SK-N-SH treated with all-trans-retinoic acid at 6 μM for 48 hours (cell line): ENCODE measurements at regions not wholly inside any gene's neighbourhood (a gene's known extent, or its start where the extent isn't known, plus 50 kb on each side); places are given as distances from the start of the nearest gene placed in this dataset.

Experiments used
- ATAC-seq: fragments of 200-7000 bp; cut with Tn5 transposase; 3 replicates; pipeline ENCODE4 v1.9.1; 2020; ENCODE audit warnings: mild to moderate bottlenecking, moderate library complexity
- ARNTL ChIP-seq: fragments of 450-650 bp; formaldehyde crosslinking; IDR thresholded peaks from 2 replicates; pipeline ENCODE4 v1.5.0; 2020; ENCODE audit warnings: low read depth, mild to moderate bottlenecking, moderate library complexity, borderline replicate concordance
- BACH2 ChIP-seq: fragments of 250-450 bp; sonication (Bioruptor Pico); IDR thresholded peaks from 2 replicates; pipeline ENCODE4 v1.9.0; 2021; ENCODE audit warnings: mild to moderate bottlenecking, borderline replicate concordance
- CSDC2 ChIP-seq: fragments of 250-450 bp; sonication (Bioruptor Pico); IDR thresholded peaks from 2 replicates; pipeline ENCODE4 v1.5.0; 2020; ENCODE audit warnings: mild to moderate bottlenecking, moderate library complexity
- ESRRG ChIP-seq: fragments of 250-450 bp; sonication (Bioruptor Pico); IDR thresholded peaks from 2 replicates; pipeline ENCODE4 v1.6.1; 2021; ENCODE audit warnings: mild to moderate bottlenecking
- ISL1 ChIP-seq: fragments of 250-450 bp; sonication (Bioruptor Pico); IDR thresholded peaks from 2 replicates; pipeline ENCODE4 v2.1.2; 2022; ENCODE audit warnings: mild to moderate bottlenecking, moderate library complexity
- RARB ChIP-seq: fragments of 250-450 bp; sonication (Bioruptor Pico); IDR thresholded peaks from 2 replicates; pipeline ENCODE4 v1.8.0; 2021; ENCODE audit warnings: mild to moderate bottlenecking, moderate library complexity
- TCF4 ChIP-seq: fragments of 250-450 bp; sonication (Bioruptor Pico); IDR thresholded peaks from 2 replicates; pipeline ENCODE4 v1.8.0; 2021; ENCODE audit warnings: mild to moderate bottlenecking, moderate library complexity, borderline replicate concordance
- TOX ChIP-seq: fragments of 250-450 bp; sonication (Bioruptor Pico); IDR thresholded peaks from 2 replicates; pipeline ENCODE4 v1.8.0; 2021; ENCODE audit warnings: mild to moderate bottlenecking, moderate library complexity, borderline replicate concordance
- ZC3H10 ChIP-seq: fragments of 250-450 bp; sonication (Bioruptor Pico); IDR thresholded peaks from 2 replicates; pipeline ENCODE4 v1.5.1; 2021; ENCODE audit warnings: mild to moderate bottlenecking, moderate library complexity
- ZFP30 ChIP-seq: fragments of 450-650 bp; formaldehyde crosslinking; IDR thresholded peaks from 2 replicates; pipeline ENCODE4 v1.5.0; 2022; ENCODE audit warnings: mild to moderate bottlenecking, moderate library complexity
- ZNF70 ChIP-seq: fragments of 450-650 bp; formaldehyde crosslinking; IDR thresholded peaks from 2 replicates; pipeline ENCODE4 v1.5.0; 2020; ENCODE audit warnings: mild to moderate bottlenecking, moderate library complexity
- TF ChIP-seq, protein P1 (sequence below): fragments of 250-450 bp; sonication (Bioruptor Pico); IDR thresholded peaks from 2 replicates; pipeline ENCODE4 v1.5.1; 2020; ENCODE audit warnings: low read depth, mild to moderate bottlenecking, moderate library complexity
- TF ChIP-seq, protein P2 (sequence below): fragments of 250-450 bp; sonication (Bioruptor Pico); IDR thresholded peaks from 2 replicates; pipeline ENCODE4 v1.8.0; 2021; ENCODE audit warnings: low read depth, mild to moderate bottlenecking, moderate library complexity, borderline replicate concordance
- TF ChIP-seq, protein P3 (sequence below): fragments of 250-450 bp; sonication (Bioruptor Pico); IDR thresholded peaks from 2 replicates; pipeline ENCODE4 v1.5.0; 2020; ENCODE audit warnings: mild to moderate bottlenecking, moderate library complexity
- TF ChIP-seq, protein P4 (sequence below): fragments of 250-450 bp; sonication (Bioruptor Pico); IDR thresholded peaks from 2 replicates; pipeline ENCODE4 v1.5.1; 2021; ENCODE audit warnings: mild to moderate bottlenecking, moderate library complexity

DNA sequence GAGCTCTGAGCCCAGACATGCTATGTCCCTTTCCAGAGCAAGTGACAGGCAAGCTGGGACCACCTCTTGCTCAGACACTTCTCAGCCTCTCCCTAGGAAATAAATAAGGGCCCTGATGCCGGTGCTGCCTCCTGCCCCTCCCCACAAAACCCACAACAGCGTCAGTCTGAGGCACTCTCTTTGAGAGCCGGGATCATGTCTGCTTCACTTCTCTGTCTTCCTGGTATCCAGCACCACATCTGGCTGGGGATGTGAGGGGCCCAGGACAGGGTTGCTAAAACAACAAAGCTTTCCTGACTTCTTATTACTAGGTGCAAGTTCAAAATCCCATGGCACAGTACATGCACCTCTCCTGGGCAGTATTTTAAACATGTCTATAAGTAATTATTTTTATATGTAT, 103.9 kb upstream of the GLI2 start:
- ATAC-seq, result no peak
- TF ChIP-seq, protein P1, sequence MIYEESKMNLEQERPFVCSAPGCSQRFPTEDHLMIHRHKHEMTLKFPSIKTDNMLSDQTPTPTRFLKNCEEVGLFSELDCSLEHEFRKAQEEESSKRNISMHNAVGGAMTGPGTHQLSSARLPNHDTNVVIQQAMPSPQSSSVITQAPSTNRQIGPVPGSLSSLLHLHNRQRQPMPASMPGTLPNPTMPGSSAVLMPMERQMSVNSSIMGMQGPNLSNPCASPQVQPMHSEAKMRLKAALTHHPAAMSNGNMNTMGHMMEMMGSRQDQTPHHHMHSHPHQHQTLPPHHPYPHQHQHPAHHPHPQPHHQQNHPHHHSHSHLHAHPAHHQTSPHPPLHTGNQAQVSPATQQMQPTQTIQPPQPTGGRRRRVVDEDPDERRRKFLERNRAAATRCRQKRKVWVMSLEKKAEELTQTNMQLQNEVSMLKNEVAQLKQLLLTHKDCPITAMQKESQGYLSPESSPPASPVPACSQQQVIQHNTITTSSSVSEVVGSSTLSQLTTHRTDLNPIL, result no peak
- TF ChIP-seq ESRRG (CRISPR knock-in tag) (no peak), ZFP30 (no peak), RARB (CRISPR knock-in tag) (no peak), TCF4 (CRISPR knock-in tag) (no peak), ARNTL (CRISPR knock-in tag) (no peak), ZNF70 (CRISPR knock-in tag) (no peak), ISL1 (CRISPR knock-in tag) (no peak)
- TF ChIP-seq, protein P2, sequence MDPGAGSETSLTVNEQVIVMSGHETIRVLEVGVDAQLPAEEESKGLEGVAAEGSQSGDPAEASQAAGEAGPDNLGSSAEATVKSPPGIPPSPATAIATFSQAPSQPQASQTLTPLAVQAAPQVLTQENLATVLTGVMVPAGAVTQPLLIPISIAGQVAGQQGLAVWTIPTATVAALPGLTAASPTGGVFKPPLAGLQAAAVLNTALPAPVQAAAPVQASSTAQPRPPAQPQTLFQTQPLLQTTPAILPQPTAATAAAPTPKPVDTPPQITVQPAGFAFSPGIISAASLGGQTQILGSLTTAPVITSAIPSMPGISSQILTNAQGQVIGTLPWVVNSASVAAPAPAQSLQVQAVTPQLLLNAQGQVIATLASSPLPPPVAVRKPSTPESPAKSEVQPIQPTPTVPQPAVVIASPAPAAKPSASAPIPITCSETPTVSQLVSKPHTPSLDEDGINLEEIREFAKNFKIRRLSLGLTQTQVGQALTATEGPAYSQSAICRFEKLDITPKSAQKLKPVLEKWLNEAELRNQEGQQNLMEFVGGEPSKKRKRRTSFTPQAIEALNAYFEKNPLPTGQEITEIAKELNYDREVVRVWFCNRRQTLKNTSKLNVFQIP (CRISPR knock-in tag), result no peak

DNA sequence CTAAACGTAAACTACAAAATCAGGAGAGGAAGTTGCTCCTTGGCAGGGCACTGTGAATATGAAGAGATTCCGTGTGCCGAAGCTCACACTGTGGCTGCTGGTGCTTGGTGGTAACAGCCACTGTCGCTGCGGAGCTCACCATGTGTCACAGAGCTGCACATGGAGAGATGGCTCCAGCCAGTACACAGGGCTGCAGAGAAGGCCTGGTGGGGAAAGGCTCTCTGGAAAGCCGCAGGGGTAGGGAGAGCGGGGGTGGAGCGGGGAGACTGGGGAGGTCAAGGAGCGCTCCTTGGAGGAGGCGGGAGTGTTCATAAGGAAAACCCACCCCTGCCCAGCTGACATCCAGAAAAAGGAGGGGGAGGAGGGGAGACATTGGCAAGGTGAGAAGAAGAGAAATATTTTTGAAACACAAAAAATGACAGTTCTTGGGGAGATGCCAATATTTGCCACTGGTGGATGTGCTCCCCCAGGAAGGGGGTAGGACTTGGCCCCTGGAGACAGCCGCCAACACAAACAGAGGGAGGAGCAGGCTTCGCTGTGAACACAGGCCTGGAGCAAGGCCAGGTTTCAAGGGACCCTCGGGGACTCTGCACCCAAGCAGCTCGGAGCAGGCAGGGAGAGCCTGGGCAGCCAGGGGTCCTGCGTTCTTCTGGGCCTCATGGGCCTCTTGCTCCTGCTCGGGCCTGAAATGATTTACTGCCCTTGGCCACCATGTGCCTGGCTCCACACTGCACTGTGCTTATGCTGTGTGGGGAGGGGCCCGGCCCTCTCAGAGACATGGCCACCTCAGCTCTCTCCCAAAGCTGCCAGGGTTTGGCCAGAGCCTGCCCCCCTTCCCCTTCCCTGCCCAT, 102.6 kb upstream of the GLI2 start:
- TF ChIP-seq TCF4 (CRISPR knock-in tag) (no peak), ESRRG (CRISPR knock-in tag) (no peak), BACH2 (CRISPR knock-in tag) (no peak), ARNTL (CRISPR knock-in tag) (no peak)
- TF ChIP-seq, protein P3, sequence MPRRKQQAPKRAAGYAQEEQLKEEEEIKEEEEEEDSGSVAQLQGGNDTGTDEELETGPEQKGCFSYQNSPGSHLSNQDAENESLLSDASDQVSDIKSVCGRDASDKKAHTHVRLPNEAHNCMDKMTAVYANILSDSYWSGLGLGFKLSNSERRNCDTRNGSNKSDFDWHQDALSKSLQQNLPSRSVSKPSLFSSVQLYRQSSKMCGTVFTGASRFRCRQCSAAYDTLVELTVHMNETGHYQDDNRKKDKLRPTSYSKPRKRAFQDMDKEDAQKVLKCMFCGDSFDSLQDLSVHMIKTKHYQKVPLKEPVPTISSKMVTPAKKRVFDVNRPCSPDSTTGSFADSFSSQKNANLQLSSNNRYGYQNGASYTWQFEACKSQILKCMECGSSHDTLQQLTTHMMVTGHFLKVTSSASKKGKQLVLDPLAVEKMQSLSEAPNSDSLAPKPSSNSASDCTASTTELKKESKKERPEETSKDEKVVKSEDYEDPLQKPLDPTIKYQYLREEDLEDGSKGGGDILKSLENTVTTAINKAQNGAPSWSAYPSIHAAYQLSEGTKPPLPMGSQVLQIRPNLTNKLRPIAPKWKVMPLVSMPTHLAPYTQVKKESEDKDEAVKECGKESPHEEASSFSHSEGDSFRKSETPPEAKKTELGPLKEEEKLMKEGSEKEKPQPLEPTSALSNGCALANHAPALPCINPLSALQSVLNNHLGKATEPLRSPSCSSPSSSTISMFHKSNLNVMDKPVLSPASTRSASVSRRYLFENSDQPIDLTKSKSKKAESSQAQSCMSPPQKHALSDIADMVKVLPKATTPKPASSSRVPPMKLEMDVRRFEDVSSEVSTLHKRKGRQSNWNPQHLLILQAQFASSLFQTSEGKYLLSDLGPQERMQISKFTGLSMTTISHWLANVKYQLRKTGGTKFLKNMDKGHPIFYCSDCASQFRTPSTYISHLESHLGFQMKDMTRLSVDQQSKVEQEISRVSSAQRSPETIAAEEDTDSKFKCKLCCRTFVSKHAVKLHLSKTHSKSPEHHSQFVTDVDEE (CRISPR knock-in tag), result no peak
- TF ChIP-seq, protein P4, sequence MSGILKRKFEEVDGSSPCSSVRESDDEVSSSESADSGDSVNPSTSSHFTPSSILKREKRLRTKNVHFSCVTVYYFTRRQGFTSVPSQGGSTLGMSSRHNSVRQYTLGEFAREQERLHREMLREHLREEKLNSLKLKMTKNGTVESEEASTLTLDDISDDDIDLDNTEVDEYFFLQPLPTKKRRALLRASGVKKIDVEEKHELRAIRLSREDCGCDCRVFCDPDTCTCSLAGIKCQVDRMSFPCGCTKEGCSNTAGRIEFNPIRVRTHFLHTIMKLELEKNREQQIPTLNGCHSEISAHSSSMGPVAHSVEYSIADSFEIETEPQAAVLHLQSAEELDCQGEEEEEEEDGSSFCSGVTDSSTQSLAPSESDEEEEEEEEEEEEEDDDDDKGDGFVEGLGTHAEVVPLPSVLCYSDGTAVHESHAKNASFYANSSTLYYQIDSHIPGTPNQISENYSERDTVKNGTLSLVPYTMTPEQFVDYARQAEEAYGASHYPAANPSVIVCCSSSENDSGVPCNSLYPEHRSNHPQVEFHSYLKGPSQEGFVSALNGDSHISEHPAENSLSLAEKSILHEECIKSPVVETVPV, result no peak
- ATAC-seq, result no peak

DNA sequence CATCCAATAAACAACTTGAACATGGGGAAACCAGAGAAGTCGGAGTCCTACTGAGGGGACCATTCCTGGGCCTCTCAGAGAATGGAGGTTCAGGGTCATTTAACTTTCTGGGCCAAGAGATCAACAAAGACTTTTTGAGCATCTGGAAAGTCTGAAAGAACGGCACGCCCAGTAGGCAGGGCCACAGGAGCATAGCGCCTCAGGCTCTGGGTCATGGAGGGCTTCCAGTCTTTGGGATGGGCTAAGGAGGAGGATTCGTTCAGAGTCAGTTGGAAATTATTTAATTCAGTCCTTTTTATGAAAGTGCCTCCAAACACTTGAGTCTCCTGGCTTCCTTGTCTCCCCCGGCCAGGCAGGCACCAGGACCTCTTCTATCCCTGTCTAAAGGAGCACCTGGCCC, 101.1 kb upstream of the GLI2 start:
- TF ChIP-seq BACH2 (CRISPR knock-in tag) (no peak), ZNF70 (CRISPR knock-in tag) (no peak), RARB (CRISPR knock-in tag) (no peak), CSDC2 (CRISPR knock-in tag) (no peak), ISL1 (CRISPR knock-in tag) (no peak), ZFP30 (no peak), ARNTL (CRISPR knock-in tag) (no peak), TOX (CRISPR knock-in tag) (no peak), ZC3H10 (no peak)
- TF ChIP-seq, protein P1, result no peak
- TF ChIP-seq, protein P4, result no peak
- TF ChIP-seq, protein P2 (CRISPR knock-in tag), result no peak
- TF ChIP-seq, protein P3 (CRISPR knock-in tag), result no peak
- no peak for ATAC-seq
